ENCODE measurements at regions not wholly inside any gene's neighbourhood (a gene's known extent, or its start where the extent isn't known, plus 50 kb on each side); places are given as distances from the start of the nearest gene placed in this dataset.

- no peak for DNase-seq
These were observed 368.9 kb upstream of the SLC7A11 start for GRCh38 chr4:138611017-138611416.

- DNase-seq: no peak
These were observed 367.8 kb upstream of the SLC7A11 start for GRCh38 chr4:138609943-138610350.

GRCh38 chr4:138604556-138604955 is 362.4 kb upstream of the SLC7A11 start:
- no peak for DNase-seq

- DNase-seq: no peak
These were observed 360.5 kb upstream of the SLC7A11 start for GRCh38 chr4:138602664-138603063.

GRCh38 chr4:138599965-138600364 is 357.8 kb upstream of the SLC7A11 start:
- DNase-seq: no peak

GRCh38 chr4:138598226-138598625 is 356.1 kb upstream of the SLC7A11 start:
- no peak for DNase-seq

GRCh38 chr4:138596896-138597295 is 354.7 kb upstream of the SLC7A11 start:
- no peak for DNase-seq

GRCh38 chr4:138595731-138596460 is 353.7 kb upstream of the SLC7A11 start:
- DNase-seq: no peak

- DNase-seq: no peak
These were observed 353.0 kb upstream of the SLC7A11 start for GRCh38 chr4:138595171-138595570.

- no peak for DNase-seq
These were observed 350.6 kb upstream of the SLC7A11 start for GRCh38 chr4:138592796-138593195.

- DNase-seq: no peak
These were observed 349.7 kb upstream of the SLC7A11 start for GRCh38 chr4:138591808-138592207.

GRCh38 chr4:138588501-138588900 is 346.4 kb upstream of the SLC7A11 start:
- no peak for DNase-seq

- no peak for DNase-seq
These were observed 337.0 kb upstream of the SLC7A11 start for GRCh38 chr4:138579146-138579545.

GRCh38 chr4:138577826-138578225 is 335.7 kb upstream of the SLC7A11 start:
- DNase-seq: peak in 1 of 2 donors; percentile 4

GRCh38 chr4:138577145-138577544 is 335.0 kb upstream of the SLC7A11 start:
- no peak for DNase-seq

- DNase-seq: peak; percentile 19 to 37
These were observed 334.5 kb upstream of the SLC7A11 start for GRCh38 chr4:138576684-138577083.

- DNase-seq: no peak
These were observed 331.1 kb upstream of the SLC7A11 start for GRCh38 chr4:138573246-138573645.

GRCh38 chr4:138572007-138572406 is 329.9 kb upstream of the SLC7A11 start:
- DNase-seq: no peak

- DNase-seq: no peak
These were observed 325.5 kb upstream of the SLC7A11 start for GRCh38 chr4:138567696-138568095.

GRCh38 chr4:138565576-138565975 is 323.4 kb upstream of the SLC7A11 start:
- no peak for DNase-seq

GRCh38 chr4:138562544-138562991 is 320.4 kb upstream of the SLC7A11 start:
- no peak for DNase-seq

GRCh38 chr4:138561906-138562305 is 319.8 kb upstream of the SLC7A11 start:
- no peak for DNase-seq

- no peak for DNase-seq
These were observed 319.2 kb upstream of the SLC7A11 start for GRCh38 chr4:138561276-138561880.

GRCh38 chr4:138560448-138560847 is 318.3 kb upstream of the SLC7A11 start:
- DNase-seq: peak in 1 of 2 donors; percentile 15

Measured in inflammatory macrophage (primary cell).